ENCODE measurements at regions not wholly inside any gene's neighbourhood (a gene's known extent, or its start where the extent isn't known, plus 50 kb on each side); places are given as distances from the start of the nearest gene placed in this dataset.
"Not testable (repeated sequence)": the region's sequence is repeated elsewhere in the genome, so short reads cannot be mapped to it uniquely, and the experiment has no call there.

GRCh38 chr3:13766128-13766527 lies 113.7 kb downstream of the WNT7A start:
- Mint-ChIP-seq H3K4me1 (ENCODE audit: low read depth) (no peaks in the 10 kb centered on the region), H3K27ac (no peak overlapping the region), H3K36me3 (ENCODE audit: low read depth) (no peaks in the 10 kb centered on the region), H3K27me3 (peaks cover 2% of the 10 kb centered on the region), H3K9me3 (no peaks in the 10 kb centered on the region), H3K4me3 (no peak overlapping the region)
- intact Hi-C loops (cut with micrococcal nuclease), result no loop called here

- Mint-ChIP-seq H3K4me3 (no peak overlapping the region), H3K27me3 (peaks cover 2% of the 10 kb centered on the region), H3K27ac (no peak overlapping the region), H3K9me3 (no peaks in the 10 kb centered on the region), H3K36me3 (ENCODE audit: low read depth) (no peaks in the 10 kb centered on the region), H3K4me1 (ENCODE audit: low read depth) (no peaks in the 10 kb centered on the region)
- intact Hi-C loops (cut with micrococcal nuclease), result no loop called here
Measured at GRCh38 chr3:13764161-13764560, 115.7 kb downstream of the WNT7A start.

GRCh38 chr3:13762906-13763305 lies 117.0 kb downstream of the WNT7A start:
- intact Hi-C loops (cut with micrococcal nuclease), result no loop called here
- Mint-ChIP-seq H3K36me3 (ENCODE audit: low read depth) (no peaks in the 10 kb centered on the region), H3K4me1 (ENCODE audit: low read depth) (no peaks in the 10 kb centered on the region), H3K27me3 (peaks cover 3% of the 10 kb centered on the region), H3K27ac (no peak overlapping the region), H3K4me3 (no peak overlapping the region), H3K9me3 (no peaks in the 10 kb centered on the region)

GRCh38 chr3:13750731-13751130 lies 129.1 kb downstream of the WNT7A start:
- intact Hi-C loops (cut with micrococcal nuclease), result no loop called here
- no peaks in the 10 kb centered on the region for H3K9me3 Mint-ChIP-seq
- no peak overlapping the region for H3K27ac Mint-ChIP-seq
- H3K27me3 Mint-ChIP-seq, result peaks cover 10% of the 10 kb centered on the region
- H3K4me1 Mint-ChIP-seq (ENCODE audit: low read depth), result no peaks in the 10 kb centered on the region
- no peaks in the 10 kb centered on the region for H3K36me3 Mint-ChIP-seq (ENCODE audit: low read depth)
- H3K4me3 Mint-ChIP-seq, result no peak overlapping the region

GRCh38 chr3:13750215-13750614 lies 129.7 kb downstream of the WNT7A start:
- Mint-ChIP-seq H3K27ac (no peak overlapping the region), H3K36me3 (ENCODE audit: low read depth) (no peaks in the 10 kb centered on the region), H3K4me3 (no peak overlapping the region), H3K4me1 (ENCODE audit: low read depth) (no peaks in the 10 kb centered on the region), H3K27me3 (peaks cover 13% of the 10 kb centered on the region), H3K9me3 (no peaks in the 10 kb centered on the region)
- intact Hi-C loops (cut with micrococcal nuclease), result no loop called here

- Mint-ChIP-seq H3K9me3 (peaks cover 1% of the 10 kb centered on the region), H3K4me1 (ENCODE audit: low read depth) (no peaks in the 10 kb centered on the region), H3K4me3 (no peak overlapping the region), H3K27me3 (peaks cover 13% of the 10 kb centered on the region), H3K36me3 (ENCODE audit: low read depth) (no peaks in the 10 kb centered on the region), H3K27ac (no peak overlapping the region)
- intact Hi-C loops (cut with micrococcal nuclease), result no loop called here
Measured at GRCh38 chr3:13749063-13749764, 130.7 kb downstream of the WNT7A start.

- Mint-ChIP-seq H3K4me1 (ENCODE audit: low read depth) (no peaks in the 10 kb centered on the region), H3K4me3 (no peak overlapping the region), H3K27ac (no peak overlapping the region), H3K27me3 (peaks cover 14% of the 10 kb centered on the region), H3K36me3 (ENCODE audit: low read depth) (no peaks in the 10 kb centered on the region), H3K9me3 (peaks cover 8% of the 10 kb centered on the region)
- intact Hi-C loops (cut with micrococcal nuclease), result no loop called here
Measured at GRCh38 chr3:13748276-13748879, 131.5 kb downstream of the WNT7A start.

GRCh38 chr3:13747627-13748026 lies 132.2 kb downstream of the WNT7A start:
- Mint-ChIP-seq H3K9me3 (peaks cover 8% of the 10 kb centered on the region), H3K36me3 (ENCODE audit: low read depth) (no peaks in the 10 kb centered on the region), H3K27ac (no peak overlapping the region), H3K4me3 (no peak overlapping the region), H3K27me3 (peaks cover 14% of the 10 kb centered on the region), H3K4me1 (ENCODE audit: low read depth) (no peaks in the 10 kb centered on the region)
- intact Hi-C loops (cut with micrococcal nuclease), result no loop called here

- Mint-ChIP-seq H3K27me3 (peaks cover 14% of the 10 kb centered on the region), H3K27ac (no peak overlapping the region), H3K36me3 (ENCODE audit: low read depth) (no peaks in the 10 kb centered on the region), H3K4me3 (no peak overlapping the region), H3K4me1 (ENCODE audit: low read depth) (no peaks in the 10 kb centered on the region), H3K9me3 (peaks cover 8% of the 10 kb centered on the region)
- intact Hi-C loops (cut with micrococcal nuclease), result no loop called here
Measured at GRCh38 chr3:13746385-13746784, 133.5 kb downstream of the WNT7A start.

GRCh38 chr3:13745636-13746035 lies 134.2 kb downstream of the WNT7A start:
- Mint-ChIP-seq H3K9me3 (peaks cover 8% of the 10 kb centered on the region), H3K36me3 (ENCODE audit: low read depth) (no peaks in the 10 kb centered on the region), H3K27ac (no peak overlapping the region), H3K4me3 (no peak overlapping the region), H3K4me1 (ENCODE audit: low read depth) (no peaks in the 10 kb centered on the region), H3K27me3 (peaks cover 14% of the 10 kb centered on the region)
- intact Hi-C loops (cut with micrococcal nuclease), result no loop called here

- no peaks in the 10 kb centered on the region for H3K36me3 Mint-ChIP-seq (ENCODE audit: low read depth)
- H3K4me1 Mint-ChIP-seq (ENCODE audit: low read depth), result no peaks in the 10 kb centered on the region
- peaks cover 4% of the 10 kb centered on the region for H3K27me3 Mint-ChIP-seq
- H3K27ac Mint-ChIP-seq, result no peak overlapping the region
- intact Hi-C loops (cut with micrococcal nuclease), result no loop called here
- H3K4me3 Mint-ChIP-seq, result no peak overlapping the region
- H3K9me3 Mint-ChIP-seq, result peaks cover 19% of the 10 kb centered on the region
Measured at GRCh38 chr3:13740795-13741194, 139.1 kb downstream of the WNT7A start.

- H3K36me3 Mint-ChIP-seq (ENCODE audit: low read depth); H3K4me1 Mint-ChIP-seq (ENCODE audit: low read depth); H3K4me3 Mint-ChIP-seq; intact Hi-C loops (cut with micrococcal nuclease); H3K27ac Mint-ChIP-seq; H3K27me3 Mint-ChIP-seq: not testable (repeated sequence)
- H3K9me3 Mint-ChIP-seq, result peaks cover 33% of the 10 kb centered on the region
Measured at GRCh38 chr3:13733726-13734125, 146.1 kb downstream of the WNT7A start.

- intact Hi-C loops (cut with micrococcal nuclease), result no loop called here
- Mint-ChIP-seq H3K9me3 (peaks cover under 1% of the 10 kb centered on the region), H3K36me3 (ENCODE audit: low read depth) (no peaks in the 10 kb centered on the region), H3K4me1 (ENCODE audit: low read depth) (no peaks in the 10 kb centered on the region), H3K27me3 (peaks cover 18% of the 10 kb centered on the region), H3K27ac (no peak overlapping the region), H3K4me3 (no peak overlapping the region)
Measured at GRCh38 chr3:13728487-13728886, 151.4 kb downstream of the WNT7A start.

GRCh38 chr3:13727890-13728289 lies 152.0 kb downstream of the WNT7A start:
- Mint-ChIP-seq H3K36me3 (ENCODE audit: low read depth) (no peaks in the 10 kb centered on the region), H3K27me3 (peaks cover 18% of the 10 kb centered on the region), H3K27ac (no peak overlapping the region), H3K9me3 (peaks cover under 1% of the 10 kb centered on the region), H3K4me3 (no peak overlapping the region), H3K4me1 (ENCODE audit: low read depth) (no peaks in the 10 kb centered on the region)
- intact Hi-C loops (cut with micrococcal nuclease), result no loop called here

- Mint-ChIP-seq H3K27me3 (peaks cover 15% of the 10 kb centered on the region), H3K4me3 (no peak overlapping the region), H3K4me1 (ENCODE audit: low read depth) (no peaks in the 10 kb centered on the region), H3K9me3 (peaks cover 9% of the 10 kb centered on the region), H3K36me3 (ENCODE audit: low read depth) (no peaks in the 10 kb centered on the region), H3K27ac (no peak overlapping the region)
- intact Hi-C loops (cut with micrococcal nuclease), result no loop called here
Measured at GRCh38 chr3:13723676-13724207, 156.1 kb downstream of the WNT7A start.

All from dendritic cell treated with granulocyte-macrophage colony-stimulating factor and Interleukin-4, amounts not matched to agents 40 ng/mL and 50 ng/mL, for 4 days (primary cell).